DND-41 (cell line): ENCODE measurements at regions not wholly inside any gene's neighbourhood (a gene's known extent, or its start where the extent isn't known, plus 50 kb on each side); places are given as distances from the start of the nearest gene placed in this dataset.

Source experiments
- EZH2 ChIP-seq: IDR thresholded peaks from 3 replicates; pipeline ENCODE4 v1.6.1; 2012; ENCODE audit warnings: borderline replicate concordance, low read depth, mild to moderate bottlenecking, moderate library complexity, low read length, inconsistent platforms; ENCODE audit not compliant: severe bottlenecking
- TF ChIP-seq, protein P1 (sequence below): IDR thresholded peaks from 2 replicates; pipeline ENCODE4 v1.5.1; 2012; ENCODE audit warnings: borderline replicate concordance, low read length, moderate library complexity, mild to moderate bottlenecking; ENCODE audit not compliant: poor library complexity, severe bottlenecking; ENCODE audit errors: extremely low read depth

- TF ChIP-seq, protein P1, sequence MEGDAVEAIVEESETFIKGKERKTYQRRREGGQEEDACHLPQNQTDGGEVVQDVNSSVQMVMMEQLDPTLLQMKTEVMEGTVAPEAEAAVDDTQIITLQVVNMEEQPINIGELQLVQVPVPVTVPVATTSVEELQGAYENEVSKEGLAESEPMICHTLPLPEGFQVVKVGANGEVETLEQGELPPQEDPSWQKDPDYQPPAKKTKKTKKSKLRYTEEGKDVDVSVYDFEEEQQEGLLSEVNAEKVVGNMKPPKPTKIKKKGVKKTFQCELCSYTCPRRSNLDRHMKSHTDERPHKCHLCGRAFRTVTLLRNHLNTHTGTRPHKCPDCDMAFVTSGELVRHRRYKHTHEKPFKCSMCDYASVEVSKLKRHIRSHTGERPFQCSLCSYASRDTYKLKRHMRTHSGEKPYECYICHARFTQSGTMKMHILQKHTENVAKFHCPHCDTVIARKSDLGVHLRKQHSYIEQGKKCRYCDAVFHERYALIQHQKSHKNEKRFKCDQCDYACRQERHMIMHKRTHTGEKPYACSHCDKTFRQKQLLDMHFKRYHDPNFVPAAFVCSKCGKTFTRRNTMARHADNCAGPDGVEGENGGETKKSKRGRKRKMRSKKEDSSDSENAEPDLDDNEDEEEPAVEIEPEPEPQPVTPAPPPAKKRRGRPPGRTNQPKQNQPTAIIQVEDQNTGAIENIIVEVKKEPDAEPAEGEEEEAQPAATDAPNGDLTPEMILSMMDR: no peak
- no peak for TF ChIP-seq EZH2
Observed at GRCh38 chr6:40015530-40015929, 81.3 kb upstream of the MOCS1 start.
